ENCODE measurements at regions not wholly inside any gene's neighbourhood (a gene's known extent, or its start where the extent isn't known, plus 50 kb on each side); places are given as distances from the start of the nearest gene placed in this dataset.

DNA sequence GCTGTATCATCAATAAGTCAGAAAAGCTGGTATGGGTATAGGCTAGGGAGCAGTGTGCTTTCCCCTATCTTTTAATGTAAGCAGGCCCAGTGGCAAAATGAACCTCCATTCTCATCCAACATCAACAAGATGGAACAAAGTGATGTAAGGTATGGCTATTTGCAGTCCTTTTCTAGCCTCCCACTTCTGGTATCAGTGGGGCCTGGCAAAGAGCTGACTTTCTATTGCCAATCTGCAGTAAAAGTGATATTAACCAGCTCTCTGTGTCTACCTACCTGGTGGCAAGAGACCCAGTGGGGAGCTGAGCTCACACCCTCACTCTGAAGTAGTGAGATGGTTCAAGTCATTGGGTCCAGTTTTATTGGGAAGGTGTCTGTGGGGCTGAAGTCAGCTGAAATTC, 1492.6 kb downstream of the CDH11 start:
- no peak for FAIRE-seq
- no peak for TF ChIP-seq EZH2 (IDR thresholded peaks at IDR 0.05; ENCODE audit: low read length)
- TF ChIP-seq, protein P1, sequence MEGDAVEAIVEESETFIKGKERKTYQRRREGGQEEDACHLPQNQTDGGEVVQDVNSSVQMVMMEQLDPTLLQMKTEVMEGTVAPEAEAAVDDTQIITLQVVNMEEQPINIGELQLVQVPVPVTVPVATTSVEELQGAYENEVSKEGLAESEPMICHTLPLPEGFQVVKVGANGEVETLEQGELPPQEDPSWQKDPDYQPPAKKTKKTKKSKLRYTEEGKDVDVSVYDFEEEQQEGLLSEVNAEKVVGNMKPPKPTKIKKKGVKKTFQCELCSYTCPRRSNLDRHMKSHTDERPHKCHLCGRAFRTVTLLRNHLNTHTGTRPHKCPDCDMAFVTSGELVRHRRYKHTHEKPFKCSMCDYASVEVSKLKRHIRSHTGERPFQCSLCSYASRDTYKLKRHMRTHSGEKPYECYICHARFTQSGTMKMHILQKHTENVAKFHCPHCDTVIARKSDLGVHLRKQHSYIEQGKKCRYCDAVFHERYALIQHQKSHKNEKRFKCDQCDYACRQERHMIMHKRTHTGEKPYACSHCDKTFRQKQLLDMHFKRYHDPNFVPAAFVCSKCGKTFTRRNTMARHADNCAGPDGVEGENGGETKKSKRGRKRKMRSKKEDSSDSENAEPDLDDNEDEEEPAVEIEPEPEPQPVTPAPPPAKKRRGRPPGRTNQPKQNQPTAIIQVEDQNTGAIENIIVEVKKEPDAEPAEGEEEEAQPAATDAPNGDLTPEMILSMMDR (optimal IDR thresholded peaks at IDR 0.05 in 1 of 3, IDR thresholded peaks at IDR 0.05 in 1 of 3, conservative IDR thresholded peaks at IDR 0.05 in 1 of 3; ENCODE audit: extremely low read depth in 1 of 3, insufficient read depth in 2 of 3, low read length in 3 of 3): no peak
- Histone ChIP-seq H2AFZ (ENCODE audit: control insufficient read depth, low read length) (no peak overlapping the region), H3K27ac (ENCODE audit: control insufficient read depth, insufficient read depth, low read length) (no peak overlapping the region), H3K4me2 (ENCODE audit: control insufficient read depth, extremely low read depth, insufficient read depth, low read depth, low read length) (no peak overlapping the region), H3K79me2 (ENCODE audit: control insufficient read depth, insufficient read depth, low read length) (no peaks in the 10 kb centered on the region), H3K4me3 (ENCODE audit: control insufficient read depth in 2 of 3, extremely low read depth in 1 of 3, insufficient read depth in 2 of 3, low read depth in 1 of 3, low read length in 3 of 3) (no peak overlapping the region), H4K20me1 (ENCODE audit: control insufficient read depth, extremely low read depth, insufficient read depth, low read length) (no peaks in the 10 kb centered on the region), H3K27me3 (ENCODE audit: control insufficient read depth, extremely low read depth, insufficient read depth, low read length) (no peaks in the 10 kb centered on the region), H3K36me3 (ENCODE audit: control insufficient read depth in 2 of 2, extremely low read depth in 1 of 2, insufficient read depth in 2 of 2, low read length in 2 of 2) (no peaks in the 10 kb centered on the region), H3K9me1 (ENCODE audit: control insufficient read depth, extremely low read depth, insufficient read depth, low read length) (no peaks in the 10 kb centered on the region), H3K4me1 (ENCODE audit: control insufficient read depth, extremely low read depth, insufficient read depth, low read length) (no peaks in the 10 kb centered on the region), H3K9me3 (ENCODE audit: control insufficient read depth, low read depth, low read length) (no peaks in the 10 kb centered on the region), H3K9ac (ENCODE audit: control insufficient read depth, extremely low read depth, insufficient read depth, low read length) (no peak overlapping the region)
- dilution Hi-C loops (cut with MboI; ENCODE audit: extremely low pct_ligation_motif_present, low sequenced_read_pairs): no loop called here
- DNase-seq (ENCODE audit: low read depth, low spot score): no peak

DNA sequence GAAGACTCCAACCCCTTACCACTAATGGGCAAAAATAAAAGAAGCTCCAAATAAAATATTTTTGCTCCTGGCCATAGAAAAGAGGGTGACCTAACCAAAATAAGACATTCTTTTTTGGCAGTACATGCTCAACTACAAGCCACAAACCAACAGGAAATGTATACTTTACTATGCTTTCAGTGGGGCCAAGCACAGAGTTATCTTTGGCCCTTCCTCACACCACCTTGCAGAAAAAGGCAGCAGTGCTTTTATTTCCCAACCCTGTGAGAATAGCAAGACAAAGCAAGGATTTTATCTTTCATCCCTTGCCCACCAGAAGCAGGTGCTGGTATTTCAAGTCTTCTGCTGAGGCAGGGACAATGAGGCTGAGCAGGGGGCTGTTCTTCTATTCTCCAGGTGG, 1493.1 kb downstream of the CDH11 start:
- dilution Hi-C loops (cut with MboI; ENCODE audit: extremely low pct_ligation_motif_present, low sequenced_read_pairs): no loop called here

More for the DNA sequence above, 1493.1 kb downstream of the CDH11 start:
- H3K36me3 ChIP-seq (ENCODE audit: control insufficient read depth in 2 of 2, extremely low read depth in 1 of 2, insufficient read depth in 2 of 2, low read length in 2 of 2): no peaks in the 10 kb centered on the region
- no peak overlapping the region for H2AFZ ChIP-seq (ENCODE audit: control insufficient read depth, low read length)
- no peak overlapping the region for H3K4me3 ChIP-seq (ENCODE audit: control insufficient read depth in 2 of 3, extremely low read depth in 1 of 3, insufficient read depth in 2 of 3, low read depth in 1 of 3, low read length in 3 of 3)
- no peaks in the 10 kb centered on the region for H3K9me3 ChIP-seq (ENCODE audit: control insufficient read depth, low read depth, low read length)
- H3K27ac ChIP-seq (ENCODE audit: control insufficient read depth, insufficient read depth, low read length): no peak overlapping the region
- no peaks in the 10 kb centered on the region for H3K4me1 ChIP-seq (ENCODE audit: control insufficient read depth, extremely low read depth, insufficient read depth, low read length)
- no peak overlapping the region for H3K9ac ChIP-seq (ENCODE audit: control insufficient read depth, extremely low read depth, insufficient read depth, low read length)
- TF ChIP-seq, protein P1 (optimal IDR thresholded peaks at IDR 0.05 in 1 of 3, IDR thresholded peaks at IDR 0.05 in 1 of 3, conservative IDR thresholded peaks at IDR 0.05 in 1 of 3; ENCODE audit: extremely low read depth in 1 of 3, insufficient read depth in 2 of 3, low read length in 3 of 3): no peak
- no peak for TF ChIP-seq EZH2 (IDR thresholded peaks at IDR 0.05; ENCODE audit: low read length)
- no peak for DNase-seq (ENCODE audit: low read depth, low spot score)
- no peaks in the 10 kb centered on the region for H3K9me1 ChIP-seq (ENCODE audit: control insufficient read depth, extremely low read depth, insufficient read depth, low read length)
- no peaks in the 10 kb centered on the region for H3K27me3 ChIP-seq (ENCODE audit: control insufficient read depth, extremely low read depth, insufficient read depth, low read length)
- H3K4me2 ChIP-seq (ENCODE audit: control insufficient read depth, extremely low read depth, insufficient read depth, low read depth, low read length): no peak overlapping the region
- H3K79me2 ChIP-seq (ENCODE audit: control insufficient read depth, insufficient read depth, low read length): no peaks in the 10 kb centered on the region
- H4K20me1 ChIP-seq (ENCODE audit: control insufficient read depth, extremely low read depth, insufficient read depth, low read length): no peaks in the 10 kb centered on the region
- no peak for FAIRE-seq

Data from keratinocyte (primary cell).